ENCODE measurements at regions not wholly inside any gene's neighbourhood (a gene's known extent, or its start where the extent isn't known, plus 50 kb on each side); places are given as distances from the start of the nearest gene placed in this dataset.
"Not testable (repeated sequence)": the region's sequence is repeated elsewhere in the genome, so short reads cannot be mapped to it uniquely, and the experiment has no call there.

DNA sequence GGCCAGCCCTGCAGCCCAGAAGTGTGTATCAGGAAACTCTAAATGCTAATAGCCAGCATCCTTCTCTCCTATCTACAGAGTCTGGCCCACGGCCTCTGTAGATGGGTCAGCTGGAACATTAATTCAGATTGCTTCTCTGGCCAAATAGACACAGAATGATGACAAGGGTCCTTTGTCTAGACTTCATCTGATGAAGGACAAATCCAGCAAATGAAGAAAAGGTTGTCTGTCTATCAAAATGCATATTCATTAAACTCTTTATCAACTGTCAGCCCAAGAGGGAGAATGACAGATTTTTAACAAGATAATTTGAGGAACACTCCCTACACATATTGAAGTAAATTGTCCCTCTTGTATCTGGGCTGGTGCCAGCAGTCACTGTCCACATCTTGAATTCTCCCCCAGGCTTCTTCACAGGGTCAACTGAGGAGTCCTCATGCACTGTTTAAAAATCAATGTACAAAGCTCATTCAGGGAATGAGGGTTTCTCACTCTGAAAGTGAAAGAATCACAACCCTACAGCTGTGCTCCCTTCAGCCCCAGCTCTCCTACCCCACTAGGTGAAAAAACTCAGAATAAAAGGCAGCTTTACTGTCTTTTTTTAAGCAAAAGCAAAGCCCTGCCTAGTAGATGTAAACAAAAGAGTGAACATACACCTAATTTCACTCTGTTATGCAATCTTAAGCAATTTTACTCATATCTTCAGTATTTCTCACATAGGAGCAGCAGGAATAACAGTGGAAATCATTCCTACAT lies 507.7 kb downstream of the IGSF11 start:
- no peak for DNase-seq (ENCODE audit: low read depth in 1 of 2, low spot score in 1 of 2)

DNA sequence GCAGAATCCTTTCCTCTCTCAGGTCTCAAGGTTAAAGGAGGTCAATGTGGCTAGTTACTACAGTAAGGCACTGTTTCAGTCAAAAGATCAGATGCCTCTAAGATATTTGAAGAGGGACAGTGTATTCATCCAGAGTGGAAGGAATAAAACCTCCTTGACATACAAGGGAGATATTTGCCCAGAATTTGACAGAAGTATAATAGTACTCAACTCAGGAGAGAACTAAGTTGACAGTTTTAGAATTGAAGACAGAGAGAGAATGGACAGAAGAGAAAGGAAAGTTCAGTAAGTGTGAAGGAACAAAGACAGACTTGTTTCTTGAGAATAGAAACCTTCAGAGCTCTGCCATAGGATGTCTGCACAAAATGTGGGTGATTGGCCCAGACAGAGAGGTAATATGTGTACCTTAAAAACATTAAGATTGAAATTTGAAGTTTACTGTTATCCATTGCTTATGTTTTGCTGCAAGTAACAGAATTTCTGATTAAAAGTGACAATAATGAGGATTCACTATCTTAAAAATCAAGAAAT lies 507.1 kb downstream of the IGSF11 start:
- DNase-seq (ENCODE audit: low read depth in 1 of 2, low spot score in 1 of 2) = no peak

DNA sequence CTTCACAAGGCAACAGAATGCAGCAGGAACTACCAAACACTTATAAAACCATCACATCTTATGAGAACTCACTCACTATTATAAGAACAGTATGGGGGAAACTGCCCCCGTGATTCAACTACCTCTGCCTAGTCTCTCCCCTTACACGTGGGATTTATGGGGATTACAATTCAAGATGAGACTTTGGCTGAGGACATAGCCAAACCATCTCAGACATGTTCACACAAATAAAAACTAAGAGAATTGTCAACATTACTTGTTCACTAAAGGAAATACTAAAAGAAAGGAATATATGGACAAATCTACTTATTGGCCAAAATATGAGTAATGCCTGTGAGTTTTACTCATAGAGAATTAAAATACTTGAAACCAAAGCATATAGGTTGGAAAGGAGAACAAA lies 505.1 kb downstream of the IGSF11 start:
- no peak for DNase-seq (ENCODE audit: low read depth in 1 of 2, low spot score in 1 of 2)

DNA sequence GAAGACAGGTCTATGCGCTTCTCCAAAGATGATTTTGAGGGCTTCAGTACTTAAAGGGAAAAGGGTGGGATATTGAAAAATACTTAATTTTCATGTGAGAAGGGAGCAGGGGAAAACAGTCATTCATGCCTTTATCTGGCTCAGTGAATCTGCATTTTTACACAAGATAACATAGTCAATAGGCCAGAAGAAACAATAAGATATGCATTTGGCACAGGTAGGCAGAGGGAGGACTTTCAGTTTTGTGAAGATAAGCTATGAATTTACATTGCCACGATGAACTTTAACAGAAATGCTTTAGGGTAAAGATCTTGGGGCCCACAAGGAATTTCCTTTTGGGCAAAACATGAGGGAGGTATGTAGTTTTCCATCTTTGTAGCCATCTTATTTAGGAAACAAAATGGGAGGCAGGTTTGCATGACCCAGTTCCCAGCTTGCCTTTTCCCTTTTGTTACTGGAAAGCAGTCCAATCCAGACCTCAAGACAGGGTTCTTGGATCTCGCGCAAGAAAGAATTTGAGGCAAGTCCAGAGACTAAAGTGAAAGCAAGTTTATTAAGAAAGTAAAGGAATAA lies 504.2 kb downstream of the IGSF11 start:
- DNase-seq (ENCODE audit: low read depth in 1 of 2, low spot score in 1 of 2) = no peak

DNA sequence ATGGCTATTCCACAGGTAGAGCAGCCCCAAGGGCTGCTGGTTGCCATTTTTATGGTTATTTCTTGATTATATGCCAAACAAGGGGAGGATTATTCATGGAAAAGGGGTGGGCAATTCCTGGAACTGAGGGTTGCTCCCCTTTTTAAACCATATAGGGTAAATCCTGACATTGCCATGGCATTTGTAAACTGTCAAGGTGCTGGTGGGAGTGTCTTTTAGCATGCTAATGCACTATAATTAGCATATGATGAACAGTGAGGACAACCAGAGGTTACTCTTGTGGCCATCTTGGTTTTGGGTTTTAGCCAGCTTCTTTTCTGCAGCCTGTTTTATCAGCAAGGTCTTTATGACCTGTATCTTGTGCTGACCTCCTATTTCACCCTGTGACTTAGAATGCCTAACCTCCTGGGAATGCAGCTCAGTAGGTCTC lies 503.7 kb downstream of the IGSF11 start:
- not testable (repeated sequence) for DNase-seq (ENCODE audit: low read depth in 1 of 2, low spot score in 1 of 2)

DNA sequence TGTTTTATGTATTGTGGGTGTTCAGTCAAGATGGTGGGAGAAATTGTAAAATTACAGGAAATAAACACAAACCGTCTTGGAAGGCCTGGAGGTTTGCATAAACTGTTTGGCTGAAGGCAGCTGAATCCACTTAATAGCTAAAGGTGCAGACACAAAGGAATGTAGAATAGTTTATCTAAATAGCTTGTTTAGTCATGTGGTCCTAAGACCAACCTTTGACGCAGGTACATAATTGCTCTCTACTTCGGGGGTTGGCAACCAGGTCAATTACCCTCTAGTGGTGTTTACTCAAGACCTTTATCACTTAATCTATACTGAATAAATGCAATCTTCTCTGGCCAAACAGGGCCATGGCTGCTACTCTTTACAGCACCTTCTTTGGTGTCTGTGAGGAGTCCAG lies 502.8 kb downstream of the IGSF11 start:
- DNase-seq (ENCODE audit: low read depth in 1 of 2, low spot score in 1 of 2) = no peak

DNA sequence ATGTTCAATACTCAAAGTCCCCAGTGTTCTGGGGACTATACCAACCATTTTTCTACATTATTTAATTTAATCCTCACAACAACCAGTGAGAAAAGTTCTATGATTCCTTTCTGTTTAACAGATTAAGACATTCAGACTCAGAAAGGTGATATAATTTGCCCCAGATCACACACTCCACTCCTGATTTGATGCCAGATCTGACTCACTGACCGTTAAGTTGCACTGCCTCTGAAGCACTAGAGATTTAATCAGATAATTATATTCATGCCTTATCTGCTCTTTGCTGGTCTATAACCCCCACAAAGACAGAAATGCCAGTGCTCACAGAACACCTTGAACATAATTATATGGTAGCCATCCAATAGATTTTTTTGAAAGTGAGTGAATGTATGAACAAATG lies 501.0 kb downstream of the IGSF11 start:
- no peak for DNase-seq (ENCODE audit: low read depth in 1 of 2, low spot score in 1 of 2)

DNA sequence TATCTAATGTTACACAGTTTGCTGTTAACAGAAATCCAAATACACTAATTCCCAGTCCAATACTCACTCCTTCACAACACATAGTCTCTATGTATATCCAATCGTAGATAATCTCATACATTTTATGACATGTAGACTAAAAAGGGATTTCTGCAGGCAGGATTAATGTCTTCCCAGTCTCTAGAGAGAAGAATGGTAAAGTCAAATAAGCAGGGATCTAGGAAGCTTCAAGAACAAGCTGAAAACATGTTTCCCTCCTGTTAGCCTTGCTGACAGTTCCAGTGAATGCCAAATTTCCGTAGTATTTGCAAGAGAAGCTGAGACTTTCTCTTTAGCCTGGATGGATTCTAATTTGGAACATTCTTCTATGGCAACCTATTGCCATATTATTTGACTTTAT lies 500.1 kb downstream of the IGSF11 start:
- no peak for DNase-seq (ENCODE audit: low read depth in 1 of 2, low spot score in 1 of 2)

DNA sequence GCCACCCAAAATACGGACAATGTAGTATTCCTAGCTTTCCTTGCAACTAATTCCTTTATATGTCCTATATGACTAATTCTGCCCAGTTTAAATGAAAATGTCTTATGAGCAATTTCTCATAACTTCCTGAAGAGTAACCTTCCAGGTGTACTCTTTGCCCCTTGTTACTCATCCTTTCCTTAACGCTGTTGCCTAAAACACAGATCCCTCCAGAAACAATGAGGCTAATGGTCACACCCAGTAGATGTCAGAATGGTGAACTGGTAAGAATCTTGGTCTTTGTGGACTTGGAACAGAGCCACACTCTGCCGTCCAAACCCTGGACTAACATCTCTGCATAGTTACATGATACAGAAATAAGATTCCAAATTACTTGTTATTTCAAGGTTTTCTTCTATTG lies 497.9 kb downstream of the IGSF11 start:
- no peak for DNase-seq (ENCODE audit: low read depth in 1 of 2, low spot score in 1 of 2)

DNA sequence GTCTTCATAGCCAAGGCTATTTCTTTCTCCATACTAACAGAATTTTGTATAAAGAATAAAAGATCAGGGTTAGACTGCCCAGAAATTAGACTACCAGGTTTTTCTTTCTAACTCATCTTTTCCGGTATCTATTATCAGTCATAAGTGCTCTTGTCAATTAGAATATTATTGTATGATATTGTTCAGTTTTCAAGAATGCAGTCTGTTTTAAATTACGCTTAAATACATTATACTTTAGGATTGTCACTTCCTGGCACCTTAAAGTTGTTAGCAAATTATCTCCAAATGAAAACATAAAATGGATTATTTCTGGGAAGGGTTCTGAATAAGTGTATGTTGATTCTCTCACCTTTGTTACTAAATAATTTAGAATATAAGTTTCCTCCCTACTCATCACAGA lies 497.2 kb downstream of the IGSF11 start:
- DNase-seq (ENCODE audit: low read depth in 1 of 2, low spot score in 1 of 2) = no peak

DNA sequence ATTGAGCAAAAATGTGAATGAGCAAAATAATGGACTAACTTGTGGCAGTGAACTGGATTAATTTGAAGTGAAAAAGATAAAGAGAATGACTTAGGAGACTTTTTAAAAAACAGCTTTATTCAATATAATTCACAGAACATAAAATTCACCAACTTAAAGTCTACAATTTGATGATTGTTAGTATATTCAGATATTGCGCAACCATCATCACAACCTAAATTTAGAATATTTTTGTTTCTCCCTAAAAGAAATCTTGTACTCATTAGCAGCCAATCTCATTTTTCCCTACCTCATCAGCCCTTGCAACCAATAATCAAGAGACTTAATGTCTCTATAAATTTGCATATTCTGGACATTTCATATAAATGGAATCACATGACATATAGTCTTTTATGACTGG lies 496.5 kb downstream of the IGSF11 start:
- DNase-seq (ENCODE audit: low read depth in 1 of 2, low spot score in 1 of 2) = no peak

DNA sequence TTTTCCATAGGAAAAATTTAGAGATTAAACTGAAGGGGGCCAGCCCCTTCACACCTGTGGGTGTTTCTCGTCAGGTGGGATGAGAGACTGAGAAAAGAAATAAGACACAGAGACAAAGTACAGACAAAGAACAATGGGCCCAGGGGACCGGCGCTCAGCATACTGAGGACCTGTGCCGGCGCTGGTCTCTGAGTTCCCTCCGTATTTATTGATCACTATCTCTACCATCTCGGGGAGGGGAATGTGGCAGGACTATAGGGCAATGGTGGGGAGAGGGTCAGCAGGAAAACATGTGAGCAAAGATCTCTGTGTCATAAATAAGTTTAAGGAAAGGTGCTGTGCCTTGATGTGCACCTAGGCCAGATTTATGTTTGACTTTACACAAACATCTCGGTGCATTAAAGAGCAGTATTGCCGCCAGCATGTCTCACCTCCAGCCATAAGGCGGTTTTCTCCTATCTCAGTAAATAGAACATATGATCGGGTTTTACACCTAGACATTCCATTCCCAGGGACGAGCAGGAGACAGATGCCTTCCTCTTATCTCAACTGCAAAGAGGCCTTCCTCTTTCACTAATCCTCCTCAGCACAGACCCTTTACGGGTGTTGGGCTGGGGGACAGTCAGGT lies 494.7 kb downstream of the IGSF11 start:
- DNase-seq (ENCODE audit: low read depth in 1 of 2, low spot score in 1 of 2) = not testable (repeated sequence)

DNA sequence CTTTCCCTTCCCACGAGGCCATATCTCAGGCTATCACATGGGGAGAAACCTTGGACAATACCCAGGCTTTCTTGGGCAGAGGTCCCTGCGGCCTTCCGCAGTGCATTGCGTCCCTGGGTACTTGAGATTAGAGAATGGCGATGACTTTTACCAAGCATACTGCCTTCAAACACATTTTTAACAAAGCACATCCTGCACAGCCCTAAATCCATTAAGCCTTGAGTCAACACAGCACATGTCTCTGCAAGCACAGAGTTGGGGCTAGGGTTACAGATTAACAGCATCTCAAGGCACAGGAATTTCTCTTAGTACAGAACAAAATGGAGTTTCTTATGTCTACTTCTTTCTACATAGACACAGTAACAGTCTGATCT lies 494.2 kb downstream of the IGSF11 start:
- not testable (repeated sequence) for DNase-seq (ENCODE audit: low read depth in 1 of 2, low spot score in 1 of 2)

DNA sequence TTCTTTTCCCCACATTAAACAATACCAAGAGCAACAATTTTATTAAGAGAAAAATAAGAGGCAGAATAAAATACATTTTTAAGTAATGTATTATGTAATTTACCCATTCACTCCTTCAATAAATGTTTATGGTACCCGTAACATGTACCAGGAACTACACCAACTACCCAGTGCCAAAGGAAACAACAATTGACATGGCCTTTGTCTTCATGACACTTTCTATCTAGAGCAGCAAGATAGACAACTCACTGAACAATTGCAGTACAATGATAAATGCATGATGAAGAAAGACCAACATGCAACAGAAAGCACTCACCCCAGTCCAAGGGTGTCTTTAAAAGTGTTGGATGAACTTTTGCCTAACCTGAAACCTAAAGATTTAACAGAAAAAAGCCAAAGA lies 493.8 kb downstream of the IGSF11 start:
- DNase-seq (ENCODE audit: low read depth in 1 of 2, low spot score in 1 of 2) = no peak

DNA sequence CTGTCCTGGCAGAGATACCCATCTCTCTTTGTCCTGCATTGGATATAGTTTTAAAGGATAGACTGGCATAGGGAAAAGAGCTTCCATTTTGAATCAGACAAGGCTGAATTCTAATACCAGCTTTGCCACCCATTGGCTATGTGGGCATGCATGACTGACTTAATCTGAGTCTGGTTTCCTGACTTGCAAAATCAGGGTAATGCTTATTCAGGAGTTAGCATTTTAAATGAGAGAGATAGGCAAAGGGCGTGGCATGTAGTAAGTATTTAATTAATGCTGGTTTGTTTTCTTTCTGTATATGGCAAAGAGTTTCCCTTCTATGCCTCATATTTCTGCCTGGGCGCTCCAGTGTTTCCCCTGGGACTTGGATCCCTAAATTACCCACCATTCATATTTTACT lies 492.9 kb downstream of the IGSF11 start:
- no peak for DNase-seq (ENCODE audit: low read depth in 1 of 2, low spot score in 1 of 2)

DNA sequence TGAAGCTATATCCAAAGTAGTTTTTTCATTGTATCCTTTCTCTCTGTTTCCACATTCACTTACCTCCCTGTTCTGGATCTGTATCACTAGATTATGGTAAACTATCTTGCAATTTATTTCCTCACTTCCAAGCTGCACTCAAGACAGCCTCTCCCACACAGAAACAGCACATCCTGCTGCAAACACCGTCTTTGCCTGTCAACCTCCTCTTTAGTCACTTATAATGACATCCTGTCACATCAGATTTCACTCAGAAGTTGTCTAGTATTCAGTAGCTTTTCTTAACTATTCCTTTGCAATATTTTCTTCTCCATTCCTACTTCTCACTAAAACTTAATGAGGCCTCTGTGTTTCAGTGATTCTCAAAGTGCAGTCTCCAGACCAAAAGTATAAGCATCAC lies 490.8 kb downstream of the IGSF11 start:
- no peak for DNase-seq (ENCODE audit: low read depth in 1 of 2, low spot score in 1 of 2)

DNA sequence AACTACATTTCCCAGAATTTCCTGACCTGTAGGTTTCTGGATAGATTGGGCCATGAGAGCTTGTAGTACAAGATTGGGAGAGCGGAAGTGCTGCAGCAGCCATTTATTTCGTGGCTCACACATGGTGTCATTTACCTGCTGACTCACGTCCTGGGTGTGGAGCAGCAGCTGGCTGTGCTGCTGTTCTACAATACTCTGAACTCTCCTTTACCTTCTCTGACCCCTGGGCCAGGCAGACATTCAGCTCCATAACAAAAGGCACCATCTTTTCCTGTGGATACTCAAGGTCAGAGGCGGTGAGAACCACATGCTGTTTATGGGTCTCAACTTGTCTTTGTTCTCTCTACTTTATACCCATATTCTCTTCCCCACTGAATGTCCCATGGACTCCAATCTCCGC lies 490.2 kb downstream of the IGSF11 start:
- DNase-seq (ENCODE audit: low read depth in 1 of 2, low spot score in 1 of 2) = no peak

DNA sequence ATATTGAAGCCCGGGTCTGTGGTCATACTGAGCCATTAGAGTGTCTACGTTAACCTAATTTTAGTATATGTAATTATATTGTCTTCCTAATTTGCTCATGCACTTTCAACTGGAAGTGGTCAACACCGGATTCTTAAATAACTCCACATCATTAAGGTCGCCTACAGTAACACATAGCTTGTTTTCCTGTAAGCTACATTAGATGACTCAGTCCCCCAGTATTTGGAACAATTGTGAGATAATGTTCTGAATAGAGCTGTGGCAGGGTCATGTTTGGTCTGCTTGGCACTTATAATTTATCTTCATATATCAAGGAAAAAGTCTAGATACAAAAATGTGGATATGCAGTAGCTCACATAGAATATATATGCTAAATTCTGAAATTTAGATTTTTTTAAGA lies 486.2 kb downstream of the IGSF11 start:
- DNase-seq (ENCODE audit: low read depth in 1 of 2, low spot score in 1 of 2) = no peak

DNA sequence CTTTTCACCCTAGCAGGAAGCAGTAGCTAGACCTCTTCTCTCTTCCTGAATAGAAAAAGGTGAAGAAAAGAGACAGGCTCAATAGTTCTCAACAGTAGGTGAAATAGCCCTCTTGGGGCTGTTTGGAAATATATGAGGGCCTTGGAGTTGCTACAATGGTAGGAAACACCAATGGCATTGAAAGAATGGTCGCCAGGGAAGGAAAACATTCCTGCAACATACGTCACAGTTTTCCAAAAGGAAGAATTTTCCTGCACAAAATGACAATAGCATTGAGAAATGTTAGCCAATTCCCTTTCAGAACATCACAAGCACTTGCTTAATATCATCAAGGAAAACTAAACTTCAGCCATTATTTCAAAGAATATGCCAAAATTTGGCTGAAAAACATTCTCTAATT lies 484.5 kb downstream of the IGSF11 start:
- DNase-seq (ENCODE audit: low read depth in 1 of 2, low spot score in 1 of 2) = no peak

DNA sequence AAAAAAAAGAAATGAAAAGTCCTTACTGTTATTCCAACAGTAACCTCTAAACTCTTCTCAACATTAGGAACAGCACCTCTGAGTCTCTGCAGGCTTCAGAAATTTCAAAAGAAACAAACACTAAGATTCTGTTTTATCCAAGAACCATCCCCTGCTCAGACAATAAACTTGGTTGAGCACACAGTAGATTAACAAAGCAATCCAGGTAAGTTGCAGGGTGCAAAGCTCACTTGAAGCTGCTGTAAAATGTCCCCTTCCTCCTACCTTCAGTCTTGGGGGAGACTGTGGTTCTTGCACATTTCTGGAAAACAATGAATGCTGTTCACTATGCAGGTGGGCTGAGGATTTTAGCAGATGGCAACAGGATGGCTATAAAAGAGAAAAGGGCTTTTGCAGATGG lies 484.1 kb downstream of the IGSF11 start:
- DNase-seq (ENCODE audit: low read depth in 1 of 2, low spot score in 1 of 2) = no peak

DNA sequence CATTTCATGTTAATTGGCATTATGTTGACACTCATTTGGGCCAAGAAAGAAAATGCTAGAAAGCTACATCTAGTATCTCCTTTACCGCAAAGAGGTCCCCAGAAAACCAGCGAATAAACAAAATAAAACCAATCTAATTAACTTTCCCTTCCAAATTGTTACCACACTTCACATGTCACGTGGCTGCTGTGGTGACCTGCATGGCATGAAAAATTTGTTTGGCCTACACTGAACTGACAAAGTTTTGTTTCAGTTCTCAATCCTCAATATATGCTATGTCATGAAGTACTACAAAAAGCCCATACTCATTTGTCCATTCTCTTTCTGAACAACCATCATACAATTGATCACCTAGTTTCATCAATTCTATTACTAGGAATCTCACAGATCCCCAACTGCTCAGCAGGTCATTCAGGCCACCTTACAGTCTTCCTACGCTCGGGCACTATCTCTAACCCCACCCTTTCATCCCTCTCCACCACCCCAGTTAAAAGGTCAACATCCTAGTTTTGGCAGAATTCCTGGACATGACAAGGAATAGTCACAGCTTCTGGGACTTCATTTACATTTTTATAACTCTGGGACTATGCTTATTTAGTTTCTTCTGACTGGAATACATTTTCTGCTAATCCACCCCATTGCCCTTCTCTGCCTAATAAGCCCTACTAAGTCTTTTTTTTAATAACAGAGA lies 480.4 kb downstream of the IGSF11 start:
- DNase-seq (ENCODE audit: low read depth in 1 of 2, low spot score in 1 of 2) = no peak

DNA sequence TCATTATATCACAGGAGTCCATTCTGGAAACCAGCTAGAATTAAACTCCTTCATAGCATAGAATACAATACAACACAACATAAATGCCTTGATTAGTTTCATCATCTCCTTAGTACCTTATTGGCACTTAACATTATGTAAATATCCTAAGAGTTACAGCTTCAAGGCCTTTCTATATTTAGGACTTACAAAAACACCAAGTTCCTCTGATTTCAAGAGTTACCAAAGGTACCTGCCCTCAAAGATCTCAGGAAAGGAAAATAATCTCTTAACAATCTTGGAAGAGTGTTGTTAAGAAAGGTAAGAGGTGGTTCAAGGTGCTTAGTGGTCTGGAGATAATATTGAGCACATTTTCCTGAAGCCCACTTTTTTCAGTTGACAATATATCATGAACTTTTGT lies 477.7 kb downstream of the IGSF11 start:
- no peak for DNase-seq (ENCODE audit: low read depth in 1 of 2, low spot score in 1 of 2)

Data from activated CD4-positive, alpha-beta T cell treated with anti-CD3 and anti-CD28 coated beads, Interleukin-2, amount 50 U/mL, for 24 hours (primary cell).